RWPE2 (cell line): ENCODE measurements at regions not wholly inside any gene's neighbourhood (a gene's known extent, or its start where the extent isn't known, plus 50 kb on each side); places are given as distances from the start of the nearest gene placed in this dataset.

ENCODE experiments used
- ATAC-seq: fragments of 200-7000 bp; cut with Tn5 transposase; 3 replicates; pipeline ENCODE4 v1.9.1; 2021; ENCODE audit warnings: low read depth
- DNase-seq: peaks from one replicate; pipeline ENCODE4 v3.0.0-alpha.2; 2020; ENCODE audit warnings: low spot score
- H3K27ac ChIP-seq: fragments of 450-650 bp; 2 replicates; pipeline ENCODE4 v1.5.1; 2017; ENCODE audit warnings: mild to moderate bottlenecking; ENCODE audit not compliant: poor library complexity, severe bottlenecking
- H3K27me3 ChIP-seq: fragments of 250-450 bp; sonication (Bioruptor Pico); 2 replicates; pipeline ENCODE4 v1.5.1; 2021; ENCODE audit warnings: mild to moderate bottlenecking, moderate library complexity; ENCODE audit not compliant: insufficient read depth, poor library complexity, severe bottlenecking
- H3K36me3 ChIP-seq: fragments of 250-450 bp; sonication (Bioruptor Pico); 2 replicates; pipeline ENCODE4 v1.5.1; 2020; ENCODE audit warnings: low read depth, mild to moderate bottlenecking, moderate library complexity
- H3K4me1 ChIP-seq: fragments of 250-450 bp; sonication (Bioruptor Pico); 2 replicates; pipeline ENCODE4 v1.5.1; 2021; ENCODE audit warnings: mild to moderate bottlenecking, moderate library complexity; ENCODE audit not compliant: insufficient read depth, poor library complexity, severe bottlenecking
- H3K4me3 ChIP-seq: fragments of 250-450 bp; sonication (Bioruptor Pico); 2 replicates; pipeline ENCODE4 v1.5.1; 2021; ENCODE audit warnings: mild to moderate bottlenecking, moderate library complexity; ENCODE audit not compliant: severe bottlenecking
- H3K9me3 ChIP-seq: fragments of 250-450 bp; sonication (Bioruptor Pico); 2 replicates; pipeline ENCODE4 v1.5.1; 2021; ENCODE audit warnings: mild to moderate bottlenecking, moderate library complexity; ENCODE audit not compliant: severe bottlenecking
- CTCF ChIP-seq: fragments of 450-650 bp; IDR thresholded peaks from one replicate; pipeline ENCODE4 v1.5.1; 2017; ENCODE audit warnings: mild to moderate bottlenecking, moderate library complexity; ENCODE audit not compliant: poor library complexity, severe bottlenecking

DNA sequence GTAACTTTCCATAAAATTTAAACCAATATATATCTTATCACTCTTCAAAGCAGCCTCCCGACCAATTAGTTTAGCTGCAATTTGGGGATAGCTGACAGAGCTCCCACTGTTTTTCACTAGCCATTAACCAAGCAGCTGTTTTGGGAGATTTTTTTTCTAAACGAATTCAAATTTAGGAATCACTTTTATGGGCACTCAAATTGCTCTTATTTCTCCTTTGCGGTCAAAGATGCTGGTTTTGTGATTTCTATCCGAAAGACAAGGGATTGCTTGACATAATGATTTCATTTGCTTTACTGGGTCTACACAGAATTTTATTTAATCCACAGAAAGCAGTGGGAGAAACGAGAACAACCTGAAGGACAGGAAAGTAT lies 505.7 kb upstream of the IL12A start:
- Histone ChIP-seq H3K9me3 (peaks cover 3% of the 10 kb centered on the region), H3K27me3 (no peaks in the 10 kb centered on the region), H3K4me3 (no peak overlapping the region), H3K27ac (no peak overlapping the region), H3K36me3 (no peaks in the 10 kb centered on the region), H3K4me1 (peaks cover 14% of the 10 kb centered on the region)
- no peak for ATAC-seq
- no peak for DNase-seq
- TF ChIP-seq CTCF = no peak

GRCh38 chr3:159486580-159486979 lies 502.1 kb upstream of the IL12A start:
- H3K27me3 ChIP-seq = no peaks in the 10 kb centered on the region
- DNase-seq = no peak
- no peak for ATAC-seq
- no peaks in the 10 kb centered on the region for H3K9me3 ChIP-seq
- H3K27ac ChIP-seq = no peak overlapping the region
- no peak for TF ChIP-seq CTCF
- peaks cover 6% of the 10 kb centered on the region for H3K4me1 ChIP-seq
- H3K4me3 ChIP-seq = no peak overlapping the region
- no peaks in the 10 kb centered on the region for H3K36me3 ChIP-seq

- no peak for TF ChIP-seq CTCF
- Histone ChIP-seq H3K27me3 (no peaks in the 10 kb centered on the region), H3K36me3 (no peaks in the 10 kb centered on the region), H3K4me3 (no peak overlapping the region), H3K9me3 (no peaks in the 10 kb centered on the region), H3K27ac (no peak overlapping the region), H3K4me1 (peaks cover 2% of the 10 kb centered on the region)
- ATAC-seq (no peak), DNase-seq (no peak)
These were observed 501.3 kb upstream of the IL12A start for GRCh38 chr3:159487304-159487703.

DNA sequence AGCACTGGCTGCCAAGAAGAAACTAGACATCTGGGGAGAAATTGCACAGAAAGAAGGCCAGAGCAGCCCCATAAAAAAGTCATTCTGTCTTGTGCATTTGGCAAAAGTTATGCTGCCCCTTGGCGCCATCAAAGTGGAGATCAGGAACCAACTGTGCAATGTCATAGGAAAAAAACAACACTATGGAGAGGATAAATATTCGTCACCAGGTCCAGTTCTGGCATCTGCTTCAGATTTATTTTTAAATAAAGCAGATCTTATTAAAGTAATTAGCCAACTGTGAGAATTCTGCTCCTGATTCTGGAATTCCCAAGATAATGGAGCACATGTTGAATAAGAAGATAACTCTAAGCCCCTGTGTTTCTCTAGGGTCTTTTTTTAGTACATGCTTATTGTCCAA lies 500.0 kb upstream of the IL12A start:
- ATAC-seq = no peak
- H3K27ac ChIP-seq = no peak overlapping the region
- TF ChIP-seq CTCF = no peak

DNA sequence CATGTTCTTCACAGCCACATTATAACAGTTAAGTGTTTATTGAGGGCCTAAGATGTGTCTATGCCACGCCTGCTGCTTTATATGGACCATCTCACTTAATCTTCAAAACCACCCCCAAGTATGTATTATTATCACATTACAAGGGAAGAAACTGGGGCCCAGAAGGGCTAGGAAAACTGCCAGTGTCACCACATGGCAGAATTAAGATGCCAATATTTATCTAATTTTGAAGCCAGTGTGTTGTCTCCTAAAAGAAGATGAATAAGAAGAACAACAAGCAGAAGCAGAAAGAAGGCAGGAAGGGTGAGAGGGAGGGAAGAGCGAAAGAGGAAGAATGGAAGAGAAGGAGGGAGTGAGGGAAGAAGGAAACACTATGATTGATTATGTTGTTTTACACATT lies 491.3 kb upstream of the IL12A start:
- ATAC-seq (no peak), DNase-seq (no peak)
- H3K4me3 ChIP-seq = no peak overlapping the region

More for the DNA sequence above, 500.0 kb upstream of the IL12A start:
- no peaks in the 10 kb centered on the region for H3K9me3 ChIP-seq
- H3K27me3 ChIP-seq = no peaks in the 10 kb centered on the region
- no peaks in the 10 kb centered on the region for H3K4me1 ChIP-seq
- no peak for DNase-seq
- no peaks in the 10 kb centered on the region for H3K36me3 ChIP-seq
- H3K4me3 ChIP-seq = no peak overlapping the region

More for the DNA sequence above, 491.3 kb upstream of the IL12A start:
- H3K4me1 ChIP-seq = peaks cover 19% of the 10 kb centered on the region
- no peaks in the 10 kb centered on the region for H3K9me3 ChIP-seq
- no peaks in the 10 kb centered on the region for H3K36me3 ChIP-seq
- no peak for TF ChIP-seq CTCF
- H3K27ac ChIP-seq = no peak overlapping the region
- H3K27me3 ChIP-seq = no peaks in the 10 kb centered on the region
